Peyer's patch (tissue), 4 donors: ENCODE measurements at regions not wholly inside any gene's neighbourhood (a gene's known extent, or its start where the extent isn't known, plus 50 kb on each side); places are given as distances from the start of the nearest gene placed in this dataset.

ENCODE experiments used
- POLR2A ChIP-seq, 2 donors: fragments of 450-650 bp; IDR thresholded peaks; one replicate each; pipeline ENCODE4 v1.5.1; 2017; ENCODE audit warnings: antibody characterized with exemption in 2 of 2, mild to moderate bottlenecking in 2 of 2, moderate library complexity in 2 of 2
- TF ChIP-seq, protein P1 (sequence below), 6 experiments: fragments of 450-650 bp in 4 of 6; fragments of 200-600 bp in 2 of 6; sonication (generic) in 1 of 6; IDR thresholded peaks; one replicate each; pipeline ENCODE4 v1.5.1; 2017 to 2019; ENCODE audit warnings: antibody characterized with exemption in 6 of 6, mild to moderate bottlenecking in 3 of 6, moderate library complexity in 1 of 6

DNA sequence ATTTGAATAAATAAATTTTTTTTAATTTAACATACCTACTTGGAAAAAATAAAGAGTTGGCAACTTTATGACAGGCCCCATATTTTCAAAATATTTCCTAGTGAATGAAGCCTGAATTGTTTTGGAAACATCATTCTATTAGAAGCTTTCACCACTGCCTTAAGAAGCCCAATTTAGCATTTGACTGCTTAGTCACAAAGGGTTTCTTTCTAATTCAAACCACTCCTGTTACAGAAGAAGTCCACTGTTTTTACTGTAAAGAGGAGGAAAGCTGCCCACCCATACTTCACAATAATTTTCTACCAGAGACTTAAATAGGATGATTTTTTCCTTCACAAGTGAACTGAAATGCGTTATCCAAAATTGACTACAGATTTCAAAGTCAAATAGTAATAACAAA lies 534.6 kb upstream of the PTBP2 start:
- TF ChIP-seq, protein P1, sequence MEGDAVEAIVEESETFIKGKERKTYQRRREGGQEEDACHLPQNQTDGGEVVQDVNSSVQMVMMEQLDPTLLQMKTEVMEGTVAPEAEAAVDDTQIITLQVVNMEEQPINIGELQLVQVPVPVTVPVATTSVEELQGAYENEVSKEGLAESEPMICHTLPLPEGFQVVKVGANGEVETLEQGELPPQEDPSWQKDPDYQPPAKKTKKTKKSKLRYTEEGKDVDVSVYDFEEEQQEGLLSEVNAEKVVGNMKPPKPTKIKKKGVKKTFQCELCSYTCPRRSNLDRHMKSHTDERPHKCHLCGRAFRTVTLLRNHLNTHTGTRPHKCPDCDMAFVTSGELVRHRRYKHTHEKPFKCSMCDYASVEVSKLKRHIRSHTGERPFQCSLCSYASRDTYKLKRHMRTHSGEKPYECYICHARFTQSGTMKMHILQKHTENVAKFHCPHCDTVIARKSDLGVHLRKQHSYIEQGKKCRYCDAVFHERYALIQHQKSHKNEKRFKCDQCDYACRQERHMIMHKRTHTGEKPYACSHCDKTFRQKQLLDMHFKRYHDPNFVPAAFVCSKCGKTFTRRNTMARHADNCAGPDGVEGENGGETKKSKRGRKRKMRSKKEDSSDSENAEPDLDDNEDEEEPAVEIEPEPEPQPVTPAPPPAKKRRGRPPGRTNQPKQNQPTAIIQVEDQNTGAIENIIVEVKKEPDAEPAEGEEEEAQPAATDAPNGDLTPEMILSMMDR (IDR thresholded peaks at IDR 0.05): no peak
- no peak for TF ChIP-seq POLR2A (IDR thresholded peaks at IDR 0.05)
